CD4-positive, alpha-beta T cell (primary cell): ENCODE measurements at regions not wholly inside any gene's neighbourhood (a gene's known extent, or its start where the extent isn't known, plus 50 kb on each side); places are given as distances from the start of the nearest gene placed in this dataset.
"Not testable (repeated sequence)": the region's sequence is repeated elsewhere in the genome, so short reads cannot be mapped to it uniquely, and the experiment has no call there.

Experiments used
- ATAC-seq: fragments of 200-7000 bp; cut with Tn5 transposase; one replicate; pipeline ENCODE4 v1.10.0; 2022; ENCODE audit warnings: mild to moderate bottlenecking; ENCODE audit not compliant: poor library complexity
- CTCF ChIA-PET: fragments of 350-600 bp; sonication (Branson Sonifier 250); formaldehyde crosslinking; loops from one replicate; lab custom pipeline; 2021; ENCODE audit warnings: antibody characterized with exemption, inconsistent platforms; lab: Charles Lee
- POLR2A ChIA-PET: fragments of 350-600 bp; sonication (Branson Sonifier 250); formaldehyde crosslinking; loops from one replicate; lab custom pipeline; 2021; ENCODE audit warnings: antibody characterized with exemption, inconsistent platforms; lab: Charles Lee
- DNase-seq, 14 experiments: peaks; one replicate each; pipeline ENCODE4 v3.0.0-alpha.2; 2013 to 2020; ENCODE audit warnings: mixed read lengths in 2 of 14
- H3K27ac ChIP-seq, 2 donors: one replicate each; pipeline versions ENCODE4 v1.5.1 to v1.7.0; 2013; ENCODE audit warnings: low read length in 2 of 2, low read depth in 1 of 2, mild to moderate bottlenecking in 1 of 2
- H3K27me3 ChIP-seq, 2 experiments: 1 replicate in 1 of 2; 2 replicates in 1 of 2; pipeline versions ENCODE4 v1.6.1 to v1.7.0; 2013; ENCODE audit warnings: low read length in 2 of 2, control low read depth in 1 of 2, mild to moderate bottlenecking in 1 of 2, moderate library complexity in 1 of 2; ENCODE audit not compliant: insufficient read depth in 2 of 2, control insufficient read depth in 1 of 2
- H3K36me3 ChIP-seq: one replicate; pipeline ENCODE4 v1.6.1; 2013; ENCODE audit warnings: low read length, control low read depth; ENCODE audit not compliant: insufficient read depth
- H3K4me1 ChIP-seq: one replicate; pipeline ENCODE4 v1.6.1; 2013; ENCODE audit warnings: low read length, control low read depth; ENCODE audit not compliant: insufficient read depth
- H3K4me3 ChIP-seq: one replicate; pipeline ENCODE4 v1.5.1; 2013; ENCODE audit warnings: mild to moderate bottlenecking, low read length, moderate library complexity
- H3K9me3 ChIP-seq, 2 experiments: 1 replicate in 1 of 2; 2 replicates in 1 of 2; pipeline versions ENCODE4 v1.6.1 to v1.7.0; 2013; ENCODE audit warnings: low read length in 2 of 2, mild to moderate bottlenecking in 2 of 2, control low read depth in 1 of 2, moderate library complexity in 1 of 2; ENCODE audit not compliant: control insufficient read depth in 1 of 2, insufficient read depth in 1 of 2
- H3K27ac Mint-ChIP-seq: one replicate; pipeline ENCODE4 v1.8.0; 2020; ENCODE audit warnings: mixed read lengths
- H3K27me3 Mint-ChIP-seq: one replicate; pipeline ENCODE4 v1.8.0; 2021; ENCODE audit warnings: mixed read lengths
- H3K36me3 Mint-ChIP-seq: one replicate; pipeline ENCODE4 v1.8.0; 2021; ENCODE audit warnings: low read depth, mixed read lengths
- H3K4me1 Mint-ChIP-seq: one replicate; pipeline ENCODE4 v1.8.0; 2021; ENCODE audit warnings: low read depth, mixed read lengths
- H3K4me3 Mint-ChIP-seq: one replicate; pipeline ENCODE4 v1.8.0; 2020; ENCODE audit warnings: mild to moderate bottlenecking, mixed read lengths
- H3K9me3 Mint-ChIP-seq: one replicate; pipeline ENCODE4 v1.8.0; 2020; ENCODE audit warnings: mixed read lengths
- intact Hi-C, 2 experiments: fragments of 100-400 bp; cut with DNase I in 1 of 2; cut with micrococcal nuclease in 1 of 2; formaldehyde crosslinking; loops; one replicate each; pipeline versions ENCODE4 v1.15.1 to v1.9.0; 2023 to 2025; cut with DNase I, micrococcal nuclease
- TF ChIP-seq, protein P1 (sequence below): fragments of 200-600 bp; IDR thresholded peaks from one replicate; pipeline ENCODE4 v1.8.0; 2022; ENCODE audit warnings: antibody characterized with exemption, mild to moderate bottlenecking

DNA sequence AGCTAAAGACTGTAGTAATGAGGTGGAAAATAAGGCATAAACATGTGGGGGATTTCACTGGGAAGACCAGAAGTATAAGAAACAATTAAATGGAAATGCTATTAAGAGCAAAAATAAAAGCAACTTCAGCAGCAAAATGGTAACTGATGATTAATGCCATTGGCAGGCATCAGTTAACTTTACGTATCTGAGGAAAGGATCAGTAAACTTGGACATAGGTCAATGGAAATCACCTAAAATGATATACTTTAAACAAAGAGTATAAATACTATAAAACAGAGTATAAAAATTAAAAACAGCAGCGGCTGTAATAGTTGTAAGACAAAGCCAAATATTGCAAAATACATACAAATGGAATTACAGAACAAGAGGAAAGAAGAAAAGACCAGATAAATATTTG lies 992.1 kb downstream of the DNAH5 start:
- H3K27ac Mint-ChIP-seq, result no peak overlapping the region
- no peak for DNase-seq
- no peak for ATAC-seq
- ChIA-PET POLR2A (no interaction called here), CTCF (no interaction called here)
- Histone ChIP-seq H3K4me1 (no peaks in the 10 kb centered on the region), H3K9me3 (no peaks in the 10 kb centered on the region), H3K36me3 (no peaks in the 10 kb centered on the region), H3K27ac (no peak overlapping the region), H3K27me3 (no peaks in the 10 kb centered on the region), H3K4me3 (no peak overlapping the region)
- TF ChIP-seq, protein P1, sequence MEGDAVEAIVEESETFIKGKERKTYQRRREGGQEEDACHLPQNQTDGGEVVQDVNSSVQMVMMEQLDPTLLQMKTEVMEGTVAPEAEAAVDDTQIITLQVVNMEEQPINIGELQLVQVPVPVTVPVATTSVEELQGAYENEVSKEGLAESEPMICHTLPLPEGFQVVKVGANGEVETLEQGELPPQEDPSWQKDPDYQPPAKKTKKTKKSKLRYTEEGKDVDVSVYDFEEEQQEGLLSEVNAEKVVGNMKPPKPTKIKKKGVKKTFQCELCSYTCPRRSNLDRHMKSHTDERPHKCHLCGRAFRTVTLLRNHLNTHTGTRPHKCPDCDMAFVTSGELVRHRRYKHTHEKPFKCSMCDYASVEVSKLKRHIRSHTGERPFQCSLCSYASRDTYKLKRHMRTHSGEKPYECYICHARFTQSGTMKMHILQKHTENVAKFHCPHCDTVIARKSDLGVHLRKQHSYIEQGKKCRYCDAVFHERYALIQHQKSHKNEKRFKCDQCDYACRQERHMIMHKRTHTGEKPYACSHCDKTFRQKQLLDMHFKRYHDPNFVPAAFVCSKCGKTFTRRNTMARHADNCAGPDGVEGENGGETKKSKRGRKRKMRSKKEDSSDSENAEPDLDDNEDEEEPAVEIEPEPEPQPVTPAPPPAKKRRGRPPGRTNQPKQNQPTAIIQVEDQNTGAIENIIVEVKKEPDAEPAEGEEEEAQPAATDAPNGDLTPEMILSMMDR, result no peak
- no peak overlapping the region for H3K4me3 Mint-ChIP-seq
- peaks cover 22% of the 10 kb centered on the region for H3K9me3 Mint-ChIP-seq
- intact Hi-C loops, result no loop called here
- H3K27me3 Mint-ChIP-seq, result no peaks in the 10 kb centered on the region
- H3K4me1 Mint-ChIP-seq, result no peaks in the 10 kb centered on the region
- H3K36me3 Mint-ChIP-seq, result no peaks in the 10 kb centered on the region

DNA sequence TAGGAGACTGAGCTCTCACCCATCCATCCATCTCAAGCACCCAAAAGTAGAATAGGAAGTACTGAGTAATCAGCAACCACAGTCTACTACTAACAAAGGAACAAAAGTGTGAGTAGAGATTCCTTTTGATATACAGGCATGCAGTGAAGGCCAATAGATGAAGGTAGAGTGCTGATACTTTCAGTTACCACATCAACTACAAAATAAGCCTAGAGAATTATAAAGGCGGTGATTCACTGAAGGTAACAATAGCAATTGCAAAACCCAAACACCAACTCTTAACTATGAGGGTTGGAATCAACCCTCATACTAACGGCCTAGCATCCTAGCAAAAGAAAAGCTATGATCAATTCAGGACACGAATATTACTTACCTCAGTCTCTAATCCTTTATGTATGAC lies 992.6 kb downstream of the DNAH5 start:
- Mint-ChIP-seq H3K27me3 (no peaks in the 10 kb centered on the region), H3K36me3 (no peaks in the 10 kb centered on the region), H3K27ac (no peak overlapping the region), H3K4me3 (no peak overlapping the region), H3K4me1 (no peaks in the 10 kb centered on the region), H3K9me3 (peaks cover 20% of the 10 kb centered on the region)
- Histone ChIP-seq H3K4me3 (no peak overlapping the region), H3K9me3 (no peaks in the 10 kb centered on the region), H3K27me3 (no peaks in the 10 kb centered on the region), H3K27ac (no peak overlapping the region), H3K4me1 (no peaks in the 10 kb centered on the region), H3K36me3 (no peaks in the 10 kb centered on the region)
- TF ChIP-seq, protein P1, result no peak
- intact Hi-C loops, result no loop called here
- DNase-seq, result no peak
- ATAC-seq, result no peak
- POLR2A ChIA-PET, result no interaction called here
- CTCF ChIA-PET, result no interaction called here

DNA sequence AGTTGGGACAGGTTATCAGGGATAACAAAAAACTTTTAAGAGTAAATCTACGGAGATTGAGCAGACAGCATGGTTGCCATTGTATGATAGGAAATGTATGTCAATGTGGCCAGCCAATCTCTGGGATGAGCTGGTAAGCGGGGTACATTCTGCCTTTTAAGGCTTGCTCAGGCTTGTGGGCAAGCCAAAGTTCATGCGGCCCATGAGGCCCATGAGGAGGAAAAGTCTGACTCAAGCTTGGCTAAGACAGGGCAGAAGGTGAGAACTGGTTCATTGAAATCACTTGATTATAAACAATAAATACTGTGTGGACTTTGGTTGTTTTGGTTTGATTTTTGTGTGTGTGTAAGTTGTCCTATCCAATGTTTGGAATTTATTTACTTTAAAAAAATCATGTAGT lies 997.1 kb downstream of the DNAH5 start:
- peaks cover 28% of the 10 kb centered on the region for H3K9me3 Mint-ChIP-seq
- no peaks in the 10 kb centered on the region for H3K27me3 Mint-ChIP-seq
- DNase-seq (no peak), ATAC-seq (no peak)
- H3K27ac Mint-ChIP-seq, result no peak overlapping the region
- H3K4me1 Mint-ChIP-seq, result no peaks in the 10 kb centered on the region
- Histone ChIP-seq H3K9me3 (no peaks in the 10 kb centered on the region), H3K4me3 (no peak overlapping the region), H3K4me1 (no peaks in the 10 kb centered on the region), H3K27me3 (no peaks in the 10 kb centered on the region), H3K36me3 (no peaks in the 10 kb centered on the region), H3K27ac (no peak overlapping the region)
- intact Hi-C loops, result no loop called here
- CTCF ChIA-PET, result no interaction called here
- no peak overlapping the region for H3K4me3 Mint-ChIP-seq
- H3K36me3 Mint-ChIP-seq, result no peaks in the 10 kb centered on the region
- TF ChIP-seq, protein P1, result no peak
- POLR2A ChIA-PET, result no interaction called here

DNA sequence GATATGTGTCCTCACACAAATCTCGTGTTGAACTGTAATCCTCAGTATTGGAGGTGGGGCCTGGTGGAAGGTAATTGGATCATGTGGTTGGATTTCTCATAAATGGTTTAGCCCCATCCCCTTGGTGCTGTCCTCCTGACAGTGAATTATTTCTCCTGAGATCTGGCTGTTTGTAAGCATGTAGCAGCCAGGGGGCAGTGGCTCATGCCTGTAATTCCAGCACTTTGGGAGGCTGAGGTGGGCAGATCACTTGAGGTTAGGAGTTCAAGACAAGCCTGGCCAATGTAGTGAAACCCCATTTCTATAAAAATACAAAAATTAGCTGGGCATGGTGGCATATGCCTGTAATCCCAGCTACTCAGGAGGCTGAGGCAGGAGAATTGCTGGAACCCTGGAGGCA lies 999.0 kb downstream of the DNAH5 start:
- H3K4me3 Mint-ChIP-seq, H3K9me3 ChIP-seq, H3K27ac Mint-ChIP-seq, intact Hi-C loops, POLR2A ChIA-PET, CTCF ChIA-PET, H3K36me3 ChIP-seq, H3K36me3 Mint-ChIP-seq, H3K27ac ChIP-seq, H3K27me3 ChIP-seq, H3K4me3 ChIP-seq, DNase-seq, H3K4me1 Mint-ChIP-seq, H3K27me3 Mint-ChIP-seq, H3K4me1 ChIP-seq, ATAC-seq: not testable (repeated sequence)
- peaks cover 21% of the 10 kb centered on the region for H3K9me3 Mint-ChIP-seq
